ENCODE measurements at regions not wholly inside any gene's neighbourhood (a gene's known extent, or its start where the extent isn't known, plus 50 kb on each side); places are given as distances from the start of the nearest gene placed in this dataset.
"Not testable (repeated sequence)": the region's sequence is repeated elsewhere in the genome, so short reads cannot be mapped to it uniquely, and the experiment has no call there.

DNA sequence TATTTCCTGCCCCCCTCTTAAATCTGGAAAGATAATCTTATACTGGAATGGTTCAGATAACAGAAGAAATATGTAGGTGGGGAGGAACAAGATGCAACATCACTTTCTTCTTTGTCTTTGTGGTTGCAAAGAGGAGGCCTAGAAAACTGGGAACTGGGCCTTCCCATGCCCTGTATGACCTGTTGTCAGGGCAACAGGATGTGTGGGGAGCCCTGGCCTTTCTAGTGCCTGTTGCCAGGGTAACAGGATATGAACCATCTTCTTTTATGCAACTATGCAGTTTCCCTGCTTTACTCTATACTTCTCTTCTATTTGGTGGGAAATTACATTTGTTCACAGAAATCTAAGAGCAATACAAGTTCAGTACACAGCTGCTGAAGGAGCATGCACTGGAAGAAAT, 79.8 kb upstream of the PDE1A start:
- TF ChIP-seq, protein P1, sequence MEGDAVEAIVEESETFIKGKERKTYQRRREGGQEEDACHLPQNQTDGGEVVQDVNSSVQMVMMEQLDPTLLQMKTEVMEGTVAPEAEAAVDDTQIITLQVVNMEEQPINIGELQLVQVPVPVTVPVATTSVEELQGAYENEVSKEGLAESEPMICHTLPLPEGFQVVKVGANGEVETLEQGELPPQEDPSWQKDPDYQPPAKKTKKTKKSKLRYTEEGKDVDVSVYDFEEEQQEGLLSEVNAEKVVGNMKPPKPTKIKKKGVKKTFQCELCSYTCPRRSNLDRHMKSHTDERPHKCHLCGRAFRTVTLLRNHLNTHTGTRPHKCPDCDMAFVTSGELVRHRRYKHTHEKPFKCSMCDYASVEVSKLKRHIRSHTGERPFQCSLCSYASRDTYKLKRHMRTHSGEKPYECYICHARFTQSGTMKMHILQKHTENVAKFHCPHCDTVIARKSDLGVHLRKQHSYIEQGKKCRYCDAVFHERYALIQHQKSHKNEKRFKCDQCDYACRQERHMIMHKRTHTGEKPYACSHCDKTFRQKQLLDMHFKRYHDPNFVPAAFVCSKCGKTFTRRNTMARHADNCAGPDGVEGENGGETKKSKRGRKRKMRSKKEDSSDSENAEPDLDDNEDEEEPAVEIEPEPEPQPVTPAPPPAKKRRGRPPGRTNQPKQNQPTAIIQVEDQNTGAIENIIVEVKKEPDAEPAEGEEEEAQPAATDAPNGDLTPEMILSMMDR (IDR thresholded peaks at IDR 0.05; ENCODE audit: insufficient read depth, low read depth, low read length, missing control alignments): no peak
- no peak overlapping the region for H3K4me3 ChIP-seq (ENCODE audit: low read length)
- DNase-seq (ENCODE audit: low read depth): no peak

DNA sequence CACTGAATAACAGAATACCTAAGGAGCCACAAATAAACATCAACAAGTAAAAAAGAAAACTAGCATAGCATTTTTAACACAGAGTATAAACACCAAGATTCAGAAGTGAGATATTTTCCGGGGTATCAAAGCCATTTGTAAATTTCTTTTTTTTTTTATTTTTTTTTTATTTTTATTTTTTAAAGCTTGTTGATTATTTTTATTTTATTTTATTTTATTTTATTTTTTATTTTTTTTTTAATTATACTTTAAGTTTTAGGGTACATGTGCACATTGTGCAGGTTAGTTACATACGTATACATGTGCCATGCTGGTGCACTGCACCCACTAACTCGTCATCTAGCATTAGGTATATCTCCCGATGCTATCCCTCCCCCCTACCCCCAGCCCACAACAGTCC, 81.7 kb upstream of the PDE1A start:
- not testable (repeated sequence) for DNase-seq (ENCODE audit: low read depth); H3K4me3 ChIP-seq (ENCODE audit: low read length)

DNA sequence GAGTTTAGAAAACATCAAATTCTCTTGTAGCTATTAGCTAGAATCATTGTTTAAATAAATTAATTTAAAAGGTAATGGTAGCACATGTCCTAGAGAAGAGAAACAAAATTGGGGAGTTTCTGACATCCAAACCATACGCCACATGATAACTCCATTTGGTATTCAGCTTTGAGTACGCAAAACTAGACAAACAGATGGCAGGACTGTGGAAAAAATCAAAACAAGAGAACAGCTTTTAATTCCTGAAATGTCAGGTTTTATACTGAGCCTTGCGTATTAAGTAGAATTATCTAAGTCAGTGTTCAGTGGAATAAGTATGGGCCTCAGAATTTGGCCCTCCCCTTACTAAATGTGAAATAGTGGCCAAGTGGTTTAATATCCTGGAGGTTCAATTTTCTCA, 82.4 kb upstream of the PDE1A start:
- DNase-seq (ENCODE audit: low read depth): no peak
- H3K4me3 ChIP-seq (ENCODE audit: low read length): no peak overlapping the region
- TF ChIP-seq, protein P1 (IDR thresholded peaks at IDR 0.05; ENCODE audit: insufficient read depth, low read depth, low read length, missing control alignments): no peak

DNA sequence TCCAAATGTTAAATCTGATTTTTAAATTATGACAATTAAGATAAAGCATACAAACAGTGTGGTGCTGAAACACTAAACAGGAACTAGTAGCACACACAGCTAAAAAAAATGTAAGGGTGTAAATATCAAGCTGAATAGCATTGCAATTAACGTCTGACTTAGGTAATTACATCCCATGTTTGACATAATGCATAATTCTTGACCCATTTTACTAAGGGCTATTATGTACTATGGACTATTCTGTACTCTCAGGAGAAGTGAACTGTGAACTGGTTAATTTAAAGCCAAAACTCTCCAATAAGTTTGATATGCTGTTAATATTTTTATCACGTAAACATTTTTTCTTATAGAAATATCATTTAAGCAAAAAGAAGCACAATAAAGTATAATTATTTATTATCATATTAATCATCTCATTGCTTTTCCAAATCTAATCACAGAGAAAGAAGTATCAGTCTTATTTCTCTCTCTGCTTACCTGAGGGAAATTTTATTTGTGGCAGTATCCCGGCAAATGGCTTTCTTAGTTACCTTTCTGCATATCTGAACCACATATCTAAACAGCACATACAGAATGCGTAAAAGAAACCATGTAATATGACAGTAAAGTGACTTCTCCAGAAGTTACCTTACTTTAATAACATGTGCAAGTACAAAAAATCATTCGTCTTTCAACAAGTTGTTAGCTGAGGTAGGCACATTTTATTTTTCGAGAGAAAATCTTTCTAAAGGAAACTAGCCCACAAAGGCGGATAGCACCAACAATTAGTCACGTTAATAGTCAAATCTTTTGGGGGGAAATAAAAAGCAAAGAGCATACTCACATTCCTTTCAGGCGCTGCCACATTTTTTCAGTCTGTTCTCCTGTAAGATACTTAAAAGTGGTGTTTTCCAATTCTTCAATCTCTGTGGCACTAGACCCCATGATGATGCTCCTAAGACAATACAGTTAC, 94.9 kb upstream of the PDE1A start:
- TF ChIP-seq, protein P1 (IDR thresholded peaks at IDR 0.05; ENCODE audit: insufficient read depth, low read depth, low read length, missing control alignments): no peak
- no peak overlapping the region for H3K4me3 ChIP-seq (ENCODE audit: low read length)
- no peak for DNase-seq (ENCODE audit: low read depth)

DNA sequence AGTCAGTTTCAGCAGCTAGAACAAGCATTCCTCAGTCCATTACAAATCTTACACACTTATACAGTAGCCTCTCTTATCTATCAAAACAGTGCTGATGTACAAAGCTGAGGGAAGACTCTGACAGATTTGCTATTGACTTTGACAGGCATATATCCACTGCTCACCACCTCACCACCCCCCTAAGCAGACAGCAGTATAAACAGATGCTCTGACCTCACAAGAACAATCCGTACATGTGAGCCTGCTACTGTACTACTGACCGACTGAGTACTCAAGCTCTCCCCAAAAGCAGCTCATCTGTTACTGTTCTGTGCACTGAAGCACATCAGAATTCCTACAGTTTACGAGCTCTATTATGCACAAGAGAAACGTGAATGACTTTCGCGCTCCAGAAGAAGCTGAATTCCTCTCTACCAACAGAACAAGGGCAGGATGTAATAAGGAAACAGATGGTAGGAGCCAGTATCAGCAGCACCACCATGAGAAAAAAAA, 95.6 kb upstream of the PDE1A start:
- TF ChIP-seq, protein P1 (IDR thresholded peaks at IDR 0.05; ENCODE audit: insufficient read depth, low read depth, low read length, missing control alignments): no peak
- DNase-seq (ENCODE audit: low read depth): no peak
- H3K4me3 ChIP-seq (ENCODE audit: low read length): no peak overlapping the region

DNA sequence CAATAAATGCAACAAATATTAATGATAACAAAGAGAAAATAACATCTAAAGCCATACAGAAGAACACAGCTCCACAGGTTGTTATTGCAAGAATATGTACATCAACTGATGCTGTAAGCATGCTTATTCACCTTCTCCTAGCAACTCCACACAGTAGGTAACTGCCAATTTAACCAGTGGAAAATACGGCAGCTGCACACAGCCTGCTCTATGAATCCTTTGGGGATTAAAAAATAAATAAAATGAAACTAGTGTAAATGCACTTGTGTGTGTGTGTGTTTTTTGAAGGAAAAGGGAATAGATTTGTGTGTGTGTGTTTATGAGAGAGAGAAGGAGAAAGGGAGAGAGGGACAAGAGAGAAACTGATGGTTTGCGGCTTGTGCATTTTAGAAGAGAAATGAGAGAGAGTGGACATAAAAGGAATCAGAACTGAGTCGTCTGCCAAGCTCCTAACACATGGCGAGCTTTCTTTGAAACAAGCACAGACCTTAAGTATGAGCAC, 96.2 kb upstream of the PDE1A start:
- TF ChIP-seq, protein P1 (IDR thresholded peaks at IDR 0.05; ENCODE audit: insufficient read depth, low read depth, low read length, missing control alignments): no peak
- H3K4me3 ChIP-seq (ENCODE audit: low read length): no peak overlapping the region
- no peak for DNase-seq (ENCODE audit: low read depth)

DNA sequence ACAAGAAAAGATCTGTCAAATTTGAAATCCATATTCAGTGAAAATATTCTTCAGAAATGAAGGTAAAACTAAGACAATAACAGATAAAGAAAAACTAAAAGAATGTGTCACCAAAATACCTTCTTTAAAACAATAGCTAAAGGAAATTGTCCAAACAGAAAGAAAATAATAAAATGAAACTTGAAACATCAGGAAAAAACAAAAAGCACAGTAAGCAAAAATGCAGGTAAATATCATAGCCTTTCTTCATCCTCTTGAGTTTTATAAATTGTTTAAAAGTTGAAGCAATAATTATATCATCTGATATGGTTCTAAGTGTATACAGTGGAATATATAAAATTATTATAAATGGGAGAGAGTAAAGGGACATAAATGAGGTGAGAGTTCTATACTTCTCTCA, 103.8 kb upstream of the PDE1A start:
- TF ChIP-seq, protein P1 (IDR thresholded peaks at IDR 0.05; ENCODE audit: insufficient read depth, low read depth, low read length, missing control alignments): no peak
- DNase-seq (ENCODE audit: low read depth): no peak
- no peak overlapping the region for H3K4me3 ChIP-seq (ENCODE audit: low read length)

Data from epithelial cell of esophagus (primary cell).